A549 (cell line): ENCODE measurements at regions not wholly inside any gene's neighbourhood (a gene's known extent, or its start where the extent isn't known, plus 50 kb on each side); places are given as distances from the start of the nearest gene placed in this dataset.

Source experiments
- ATOH8 ChIP-seq: fragments of 250-450 bp; sonication (Bioruptor Pico); IDR thresholded peaks from 2 replicates; pipeline ENCODE4 v1.5.0; 2020; ENCODE audit warnings: low read depth, mild to moderate bottlenecking, moderate library complexity
- CTCF ChIP-seq: fragments of >200 bp; sonication (Bioruptor Twin); formaldehyde crosslinking; IDR thresholded peaks from 3 replicates; pipeline ENCODE4 v1.5.1; 2016
- EP300 ChIP-seq, 2 experiments: fragments of >200 bp; sonication (Bioruptor Twin); formaldehyde crosslinking; IDR thresholded peaks; 2 replicates in 1 of 2; 3 replicates in 1 of 2; pipeline ENCODE4 v1.6.1; 2016 to 2017
- ESRRA ChIP-seq: fragments of 150-350 bp; IDR thresholded peaks from 2 replicates; pipeline ENCODE4 v1.6.1; 2014; ENCODE audit warnings: mild to moderate bottlenecking, low read length, borderline replicate concordance
- POLR2A ChIP-seq: IDR thresholded peaks from 2 replicates; pipeline ENCODE4 v1.6.1; 2012; ENCODE audit warnings: mild to moderate bottlenecking, low read length
- REST ChIP-seq: fragments of 200-600 bp; sonication (generic); IDR thresholded peaks from 2 replicates; pipeline ENCODE4 v1.6.1; 2016; ENCODE audit warnings: antibody characterized with exemption, mild to moderate bottlenecking, moderate library complexity
- ZNF302 ChIP-seq: fragments of 250-450 bp; sonication (Bioruptor Pico); IDR thresholded peaks from 2 replicates; pipeline ENCODE4 v1.9.0; 2021; ENCODE audit warnings: inconsistent platforms, mild to moderate bottlenecking, moderate library complexity

GRCh38 chr2:228838819-228839218 is 432.3 kb downstream of the PID1 start:
- TF ChIP-seq CTCF (no peak), ATOH8 (CRISPR knock-in tag) (no peak), POLR2A (no peak), EP300 (IDR thresholded peaks at IDR 0.05) (no peak), ZNF302 (CRISPR knock-in tag) (no peak), ESRRA (no peak), REST (no peak)
